ENCODE measurements at regions not wholly inside any gene's neighbourhood (a gene's known extent, or its start where the extent isn't known, plus 50 kb on each side); places are given as distances from the start of the nearest gene placed in this dataset.

- TF ChIP-seq, protein P1, sequence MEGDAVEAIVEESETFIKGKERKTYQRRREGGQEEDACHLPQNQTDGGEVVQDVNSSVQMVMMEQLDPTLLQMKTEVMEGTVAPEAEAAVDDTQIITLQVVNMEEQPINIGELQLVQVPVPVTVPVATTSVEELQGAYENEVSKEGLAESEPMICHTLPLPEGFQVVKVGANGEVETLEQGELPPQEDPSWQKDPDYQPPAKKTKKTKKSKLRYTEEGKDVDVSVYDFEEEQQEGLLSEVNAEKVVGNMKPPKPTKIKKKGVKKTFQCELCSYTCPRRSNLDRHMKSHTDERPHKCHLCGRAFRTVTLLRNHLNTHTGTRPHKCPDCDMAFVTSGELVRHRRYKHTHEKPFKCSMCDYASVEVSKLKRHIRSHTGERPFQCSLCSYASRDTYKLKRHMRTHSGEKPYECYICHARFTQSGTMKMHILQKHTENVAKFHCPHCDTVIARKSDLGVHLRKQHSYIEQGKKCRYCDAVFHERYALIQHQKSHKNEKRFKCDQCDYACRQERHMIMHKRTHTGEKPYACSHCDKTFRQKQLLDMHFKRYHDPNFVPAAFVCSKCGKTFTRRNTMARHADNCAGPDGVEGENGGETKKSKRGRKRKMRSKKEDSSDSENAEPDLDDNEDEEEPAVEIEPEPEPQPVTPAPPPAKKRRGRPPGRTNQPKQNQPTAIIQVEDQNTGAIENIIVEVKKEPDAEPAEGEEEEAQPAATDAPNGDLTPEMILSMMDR (IDR thresholded peaks at IDR 0.05): no peak
- no peak for TF ChIP-seq POLR2A (IDR thresholded peaks at IDR 0.05)
Observed at GRCh38 chr20:12627485-12627884, 381.3 kb upstream of the SPTLC3 start.
